Ovary (tissue), 7 donors: ENCODE measurements at regions not wholly inside any gene's neighbourhood (a gene's known extent, or its start where the extent isn't known, plus 50 kb on each side); places are given as distances from the start of the nearest gene placed in this dataset.
"Not testable (repeated sequence)": the region's sequence is repeated elsewhere in the genome, so short reads cannot be mapped to it uniquely, and the experiment has no call there.

Source experiments
- DNase-seq, 5 donors: peaks; one replicate each; pipeline ENCODE4 v3.0.0-alpha.2; 2019 to 2020
- H3K27ac ChIP-seq, 2 donors: fragments of 200-600 bp; one replicate each; pipeline versions ENCODE4 v1.5.1 to v1.8.0; 2019 to 2022
- H3K27me3 ChIP-seq: fragments of 200-600 bp; one replicate; pipeline ENCODE4 v1.8.0; 2022
- H3K36me3 ChIP-seq: fragments of 200-600 bp; sonication (generic); one replicate; pipeline ENCODE4 v1.5.1; 2019
- H3K4me1 ChIP-seq: one replicate; pipeline ENCODE4 v1.8.1; 2013; ENCODE audit warnings: mild to moderate bottlenecking, moderate library complexity; ENCODE audit not compliant: insufficient read depth
- H3K4me3 ChIP-seq: fragments of 200-600 bp; sonication (generic); one replicate; pipeline ENCODE4 v1.5.1; 2017
- H3K9me3 ChIP-seq, 2 donors: fragments of 200-600 bp in 1 of 2; sonication (generic) in 1 of 2; one replicate each; pipeline versions ENCODE4 v1.5.1 to v1.8.1; 2013 to 2019; ENCODE audit warnings: mild to moderate bottlenecking in 1 of 2, moderate library complexity in 1 of 2
- CTCF ChIP-seq, 3 donors: fragments of 450-650 bp in 2 of 3; fragments of 200-600 bp in 1 of 3; IDR thresholded peaks; one replicate each; pipeline versions ENCODE4 v1.5.1 to v1.8.0; 2016 to 2022; ENCODE audit warnings: antibody characterized with exemption in 3 of 3, mild to moderate bottlenecking in 1 of 3
- EP300 ChIP-seq: sonication (generic); formaldehyde crosslinking; IDR thresholded peaks from one replicate; pipeline ENCODE4 v1.6.1; 2017; ENCODE audit warnings: antibody characterized with exemption
- POLR2A ChIP-seq: fragments of 450-650 bp; IDR thresholded peaks from one replicate; pipeline ENCODE4 v1.6.1; 2017; ENCODE audit warnings: antibody characterized with exemption, mild to moderate bottlenecking, moderate library complexity
- WGBS, 3 donors: extraction: QIAGEN DNeasy Blood & Tissue Kit in 1 of 3; methylation state at CpG; one replicate each; pipeline versions ENCODE4 v1.1.5 to v1.1.7; 2013 to 2017; 5-methylcytosine and 5-hydroxymethylcytosine counted together
- intact Hi-C, 4 donors: fragments of 100-400 bp; cut with DNase I; formaldehyde crosslinking; loops; one replicate each; pipeline versions ENCODE4 v1.11.0 to v1.15.1; 2022 to 2023
- donor health status: DM: no; HTN: no; CAD: no; lungs with moderate emphysema.
- donor health status: DM: no; HTN: no; CAD: no.
- donor health status: Bipolar disorder and iron deficiency.
- donor health status: DM: no; HTN: no; CAD: no.
- donor health status: DM: yes; HTN: yes; CAD: no.

GRCh38 chr21:8993943-8994639, 1527.3 kb upstream of the TPTE start:
- no peak for TF ChIP-seq CTCF (IDR thresholded peaks at IDR 0.05)
- TF ChIP-seq EP300, result no peak
- TF ChIP-seq POLR2A, result no peak
- Histone ChIP-seq H3K27me3 (peaks cover 3% of the 10 kb centered on the region), H3K4me3 (no peak overlapping the region), H3K27ac (no peak overlapping the region), H3K9me3 (peaks cover 0 to 4% of the 10 kb centered on the region in 2 donors), H3K4me1 (no peaks in the 10 kb centered on the region), H3K36me3 (no peaks in the 10 kb centered on the region)
- intact Hi-C loops, result no loop called here
- WGBS, 3 donors, result 44 to 51% (median 45%) methylated on average over 7 of the region's 7 CpGs
- DNase-seq, result no peak

DNA sequence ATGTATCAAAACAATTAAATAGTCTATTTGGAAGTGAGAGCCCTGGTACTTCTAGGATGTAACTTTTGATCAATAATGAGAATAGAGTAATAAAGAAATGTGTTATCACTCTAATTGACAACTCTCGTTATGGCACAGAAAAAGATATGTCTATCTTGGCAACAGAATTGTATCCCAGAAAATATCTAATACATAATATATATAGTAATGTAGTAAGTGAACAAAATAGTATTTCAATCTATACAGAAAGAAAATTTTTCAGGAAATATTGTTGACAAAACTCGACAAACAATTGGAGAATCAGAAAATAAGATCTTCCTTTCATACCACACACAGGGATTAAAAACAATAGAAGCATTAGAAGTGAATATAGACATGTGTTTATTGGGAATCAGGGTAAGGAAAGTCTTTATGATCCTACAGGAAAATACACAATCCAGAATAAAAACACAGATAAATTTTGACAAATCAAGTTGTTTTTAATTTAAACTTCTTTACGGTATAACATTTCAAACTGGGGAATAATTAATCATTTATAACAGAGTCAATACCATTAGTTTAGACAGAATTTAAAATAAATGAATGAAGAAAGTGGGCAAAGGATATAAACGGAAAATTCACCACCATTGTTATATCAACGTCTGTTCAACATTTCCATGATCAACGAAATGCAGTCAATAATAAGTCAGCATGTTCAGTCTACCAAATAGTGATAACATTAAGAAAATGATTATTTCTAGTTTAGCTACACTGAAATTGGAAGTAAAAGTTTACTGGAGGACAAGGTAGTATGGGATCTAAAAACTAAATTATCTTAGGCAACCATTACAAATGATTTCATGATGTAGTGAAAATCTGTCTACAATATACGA, 1526.5 kb upstream of the TPTE start:
- 31 to 35% (median 32%) methylated on average over 7 of the region's 7 CpGs for WGBS, 3 donors

DNA sequence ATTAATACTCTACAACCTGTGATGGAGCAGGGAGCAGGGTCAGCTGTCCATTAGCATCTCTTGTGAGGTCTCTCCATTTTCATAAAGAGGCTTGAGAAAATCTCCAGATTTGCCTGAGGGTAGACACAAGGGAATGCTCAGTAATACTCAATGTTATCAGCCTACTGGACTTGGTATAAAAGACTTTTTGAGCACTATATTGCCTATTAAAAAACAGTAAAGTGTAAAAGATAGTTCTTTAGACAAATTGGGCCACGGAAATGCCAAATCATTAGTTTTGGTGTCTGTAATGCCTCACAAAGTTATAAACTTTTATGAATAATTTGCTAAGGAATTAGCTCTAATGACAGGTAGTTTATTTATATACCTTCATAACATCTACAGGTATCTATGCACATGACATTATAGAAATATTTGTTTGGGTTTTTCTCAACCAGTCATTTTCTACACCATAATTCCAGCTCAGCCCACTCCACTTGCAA, 1524.9 kb upstream of the TPTE start:
- H3K4me3 ChIP-seq, H3K4me1 ChIP-seq, H3K27ac ChIP-seq, H3K27me3 ChIP-seq, DNase-seq, intact Hi-C loops, H3K36me3 ChIP-seq, H3K9me3 ChIP-seq: not testable (repeated sequence)
- WGBS, 3 donors, result 19 to 38% (median 24%) methylated on average over 1 of the region's 1 CpG

More for the DNA sequence above, 1526.5 kb upstream of the TPTE start:
- Histone ChIP-seq H3K4me3 (no peak overlapping the region), H3K9me3 (no peaks in the 10 kb centered on the region), H3K27me3 (peaks cover 3% of the 10 kb centered on the region), H3K27ac (no peak overlapping the region), H3K4me1 (no peaks in the 10 kb centered on the region), H3K36me3 (no peaks in the 10 kb centered on the region)
- DNase-seq, result no peak
- intact Hi-C loops, result no loop called here
- TF ChIP-seq POLR2A (no peak), EP300 (no peak), CTCF (IDR thresholded peaks at IDR 0.05) (peak in 1 of 3 donors; percentile 4)

GRCh38 chr21:8997011-8997440, 1524.4 kb upstream of the TPTE start:
- no peak for DNase-seq
- TF ChIP-seq CTCF (IDR thresholded peaks at IDR 0.05) (no peak), POLR2A (no peak), EP300 (no peak)
- Histone ChIP-seq H3K27ac (no peak overlapping the region), H3K4me3 (no peak overlapping the region), H3K9me3 (no peaks in the 10 kb centered on the region), H3K27me3 (peaks cover 3% of the 10 kb centered on the region), H3K36me3 (no peaks in the 10 kb centered on the region), H3K4me1 (no peaks in the 10 kb centered on the region)
- 44 to 68% (median 52%) methylated on average over 1 of the region's 1 CpG for WGBS, 3 donors
- intact Hi-C loops, result no loop called here

- 32 to 37% (median 33%) methylated on average over 4 of the region's 4 CpGs for WGBS, 3 donors
- not testable (repeated sequence) for H3K9me3 ChIP-seq, DNase-seq
Observed at GRCh38 chr21:8997443-8998390, 1523.7 kb upstream of the TPTE start.

DNA sequence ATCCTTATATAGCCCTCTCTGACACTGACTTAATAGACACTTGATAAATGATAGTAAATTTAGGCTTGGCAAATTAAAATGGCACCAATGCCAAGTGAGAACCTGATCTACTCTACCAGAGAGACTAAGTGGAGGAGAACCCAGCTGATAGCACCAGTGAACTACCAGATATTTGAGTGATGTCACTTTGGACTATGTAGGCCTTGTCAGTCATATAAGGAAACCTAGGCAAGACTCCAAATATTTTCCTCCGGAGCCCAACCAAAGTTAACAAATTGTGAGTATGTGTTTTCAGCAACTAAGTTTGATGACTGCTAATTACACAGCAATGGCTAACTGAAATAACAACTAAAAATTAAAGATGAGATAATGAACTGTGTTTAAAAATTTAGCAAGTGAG, 1522.9 kb upstream of the TPTE start:
- intact Hi-C loops, H3K4me3 ChIP-seq, DNase-seq, H3K9me3 ChIP-seq, H3K27me3 ChIP-seq, H3K36me3 ChIP-seq, H3K4me1 ChIP-seq, H3K27ac ChIP-seq: not testable (repeated sequence)
- 62 to 75% (median 67%) methylated on average over 1 of the region's 1 CpG for whole genome bisulfite sequencing, 3 donors

More at GRCh38 chr21:8997443-8998390, 1523.7 kb upstream of the TPTE start:
- H3K4me3 ChIP-seq, H3K27ac ChIP-seq, H3K27me3 ChIP-seq, intact Hi-C loops, H3K36me3 ChIP-seq, H3K4me1 ChIP-seq: not testable (repeated sequence)
